Daoy (cell line): ENCODE measurements at regions not wholly inside any gene's neighbourhood (a gene's known extent, or its start where the extent isn't known, plus 50 kb on each side); places are given as distances from the start of the nearest gene placed in this dataset.
"Not testable (repeated sequence)": the region's sequence is repeated elsewhere in the genome, so short reads cannot be mapped to it uniquely, and the experiment has no call there.

Experiments
- DNase-seq: peaks from one replicate; pipeline ENCODE4 v3.0.0-alpha.2; 2015; ENCODE audit warnings: low read depth

DNA sequence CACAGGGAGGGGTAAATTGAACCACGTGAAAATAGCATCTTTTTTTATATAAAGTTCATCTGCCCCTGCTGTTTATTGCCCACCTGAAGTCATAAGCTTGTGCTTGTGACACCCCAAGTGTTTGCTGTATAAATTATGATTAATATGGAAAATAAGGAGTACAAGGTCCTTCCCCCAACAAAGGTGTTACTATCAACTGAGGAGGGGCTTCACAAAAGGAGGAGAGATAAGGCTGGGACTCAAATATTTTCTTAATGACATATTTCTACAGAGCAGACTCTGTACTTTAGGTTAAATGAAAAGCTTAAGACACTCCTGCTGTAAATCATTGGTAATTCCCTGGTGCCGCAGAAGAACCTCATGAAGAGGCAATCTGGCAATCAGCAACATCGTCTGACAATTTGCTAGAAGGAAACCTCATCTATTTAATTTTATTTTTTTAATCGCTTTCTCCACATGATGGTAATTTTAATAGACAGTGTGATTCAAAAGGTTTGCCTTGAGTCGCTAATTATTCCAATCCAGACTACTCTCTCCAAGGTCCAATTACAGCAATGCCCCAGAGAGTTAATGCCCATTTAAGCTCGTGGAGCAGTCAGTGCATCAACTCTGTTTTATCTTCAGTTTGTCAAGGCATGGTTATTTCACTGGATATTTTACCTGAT is 1432.4 kb downstream of the FAM181B start:
- no peak for DNase-seq

DNA sequence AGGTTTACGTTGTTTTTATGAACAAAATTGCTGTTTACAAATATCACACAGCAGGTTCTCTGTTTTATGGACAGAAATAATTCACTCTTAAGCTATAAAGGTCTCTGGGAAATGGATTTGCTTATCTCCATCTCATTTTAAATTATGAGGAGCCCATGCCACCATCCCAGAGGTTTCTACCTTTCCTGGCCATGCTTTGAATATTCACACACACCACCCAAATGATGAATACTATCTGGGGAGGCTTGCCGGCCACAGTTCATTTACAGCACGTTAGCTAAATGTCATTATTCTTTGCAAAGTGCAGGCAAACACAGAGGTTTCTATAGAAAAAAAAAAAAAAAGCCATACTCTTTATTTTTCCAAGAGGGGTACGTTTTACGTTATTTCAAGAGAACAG is 1446.7 kb downstream of the FAM181B start:
- no peak for DNase-seq

- DNase-seq: no peak
Measured at GRCh38 chr11:81286550-81286949, 1447.1 kb downstream of the FAM181B start.

DNA sequence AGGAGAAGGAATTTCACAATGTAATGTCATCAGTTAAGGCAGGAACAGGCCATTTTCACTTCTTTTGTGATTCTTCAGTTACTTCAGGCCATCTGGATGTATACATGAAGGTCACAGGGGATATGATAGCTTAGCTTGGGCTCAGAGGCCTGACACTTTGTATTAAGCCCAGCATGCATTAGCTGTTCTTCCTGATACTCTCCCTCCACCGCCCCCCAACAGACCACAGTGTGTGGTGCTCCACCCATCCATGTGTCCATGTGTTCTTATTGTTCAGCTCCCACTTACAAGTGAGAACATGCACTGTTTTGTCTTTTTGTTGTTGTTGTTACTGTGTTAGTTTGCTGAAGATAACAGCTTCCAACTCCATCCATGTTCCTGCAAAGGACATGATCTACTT is 1453.4 kb downstream of the FAM181B start:
- DNase-seq: not testable (repeated sequence)

DNA sequence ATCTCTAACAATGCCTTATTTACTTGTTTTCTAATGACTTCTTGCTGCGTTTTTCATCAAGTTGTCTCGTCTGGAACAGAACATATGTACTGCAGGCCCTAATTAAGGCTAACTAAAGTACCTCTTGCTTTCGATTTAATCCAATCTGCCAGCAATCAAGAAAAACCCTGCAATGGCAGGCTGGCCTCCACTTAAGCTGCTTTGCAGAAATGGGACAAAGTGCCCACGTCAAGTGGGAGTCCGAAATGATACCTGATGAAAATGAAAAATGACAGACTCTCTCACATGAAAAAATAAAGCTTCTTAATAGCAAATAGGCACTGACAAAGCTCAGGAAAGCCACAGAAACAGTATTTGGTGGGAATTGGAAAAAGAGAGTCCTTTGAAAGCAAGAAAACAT is 1454.7 kb downstream of the FAM181B start:
- DNase-seq: no peak

- no peak for DNase-seq
Measured at GRCh38 chr11:81270686-81271085, 1463.0 kb downstream of the FAM181B start.

DNA sequence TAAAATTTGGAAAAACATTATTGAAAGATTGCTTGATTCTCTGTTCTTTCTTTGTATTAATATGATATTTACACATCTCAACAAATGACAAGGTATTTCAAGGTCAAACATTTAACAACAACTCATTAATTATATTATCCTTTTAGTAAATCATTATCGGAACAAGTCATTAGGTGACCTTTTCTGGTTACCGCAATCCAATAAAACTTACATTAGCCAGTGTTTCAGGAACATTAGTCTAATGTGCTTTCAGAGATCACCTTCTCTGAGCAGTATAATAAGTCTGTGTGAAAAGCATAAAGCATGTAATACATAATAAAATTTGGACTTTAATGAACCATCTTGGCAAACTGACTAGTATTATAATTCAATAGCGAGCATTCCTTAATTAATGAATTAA is 1466.4 kb downstream of the FAM181B start:
- no peak for DNase-seq

- DNase-seq: no peak
Measured at GRCh38 chr11:81259471-81259870, 1474.2 kb downstream of the FAM181B start.

- DNase-seq: no peak
Measured at GRCh38 chr11:81255895-81256294, 1477.8 kb downstream of the FAM181B start.

DNA sequence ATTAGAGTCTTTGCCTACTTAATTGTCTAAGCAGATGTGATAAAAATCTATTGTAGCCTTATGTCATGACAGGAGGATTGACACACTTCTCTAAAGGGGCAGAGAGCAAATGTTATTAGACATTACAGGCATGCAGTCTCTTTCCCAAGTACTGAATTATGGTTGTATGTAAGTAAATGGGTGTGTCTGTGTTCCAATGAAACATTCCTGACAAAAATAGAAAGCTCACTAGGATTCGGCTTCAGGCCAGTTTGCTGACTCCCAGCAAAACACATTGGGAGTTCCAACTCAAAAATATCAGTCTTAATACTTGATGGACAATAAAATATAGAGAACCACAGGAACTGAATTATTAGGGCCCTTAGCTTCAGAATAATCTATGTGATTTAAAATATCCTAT is 1480.4 kb downstream of the FAM181B start:
- DNase-seq: no peak

DNA sequence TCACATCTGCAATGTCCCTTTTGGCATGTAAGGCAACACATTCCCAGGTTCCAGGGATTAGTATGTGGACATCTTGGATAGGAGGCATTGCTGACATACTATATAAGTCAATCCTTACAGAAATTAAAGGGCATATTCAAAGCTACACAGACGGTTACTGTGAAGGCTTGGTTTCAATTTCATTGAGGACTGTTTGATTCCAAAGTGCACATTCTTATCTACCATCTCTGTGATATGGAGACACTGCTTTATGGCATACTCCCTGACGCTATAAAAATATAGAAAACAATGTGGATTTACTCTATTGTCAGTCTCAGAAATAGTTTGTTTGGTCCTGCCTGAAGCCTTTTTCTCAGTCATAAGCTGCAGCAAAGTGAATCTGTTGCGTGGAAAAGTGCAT is 1486.7 kb downstream of the FAM181B start:
- DNase-seq: no peak

DNA sequence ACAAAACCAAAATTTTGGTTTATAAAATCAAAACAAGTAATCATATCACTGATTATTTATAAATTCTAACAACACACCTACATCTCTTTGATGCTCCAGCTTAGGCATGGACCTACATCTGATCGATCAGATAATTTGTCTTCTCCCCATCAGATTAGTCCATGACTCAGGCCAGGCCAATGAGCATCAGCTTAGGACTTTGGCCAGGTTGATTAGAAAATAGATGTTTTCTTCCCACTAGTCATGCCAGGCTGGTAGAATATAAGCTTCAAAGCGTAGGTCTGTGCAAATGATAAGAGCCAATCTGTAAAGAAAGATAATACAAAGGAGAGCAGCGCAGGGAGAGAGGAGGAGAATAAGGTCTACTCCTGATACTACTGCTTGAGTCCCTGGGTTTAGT is 1487.9 kb downstream of the FAM181B start:
- no peak for DNase-seq

DNA sequence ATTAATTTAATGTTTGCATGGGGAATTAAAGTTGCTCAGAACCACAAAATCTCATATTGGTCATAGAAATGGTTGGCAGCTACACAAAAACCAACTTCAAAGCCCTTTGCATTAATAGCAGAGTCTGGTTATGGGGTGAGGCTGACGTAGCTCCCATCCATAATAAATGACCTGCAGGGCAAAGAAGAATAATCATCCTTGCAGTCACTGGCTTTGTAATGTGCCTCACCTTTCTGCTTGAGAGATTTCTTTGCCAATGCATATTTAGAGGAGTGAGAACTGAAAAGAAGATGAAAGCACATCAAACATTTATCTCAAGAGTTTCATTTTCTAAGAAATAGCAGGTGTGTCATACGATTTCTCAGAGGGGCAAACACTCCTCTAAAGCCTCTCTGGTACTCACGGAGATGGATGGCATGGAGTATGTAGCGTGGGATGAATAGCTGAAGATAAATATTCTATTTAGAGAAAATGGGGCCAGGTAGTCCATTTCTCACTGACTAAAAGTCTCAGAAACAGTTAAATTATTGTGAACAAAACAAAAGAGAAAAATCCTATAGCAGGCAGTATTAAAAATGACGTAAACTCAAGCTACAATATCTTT is 1491.9 kb downstream of the FAM181B start:
- DNase-seq: no peak

DNA sequence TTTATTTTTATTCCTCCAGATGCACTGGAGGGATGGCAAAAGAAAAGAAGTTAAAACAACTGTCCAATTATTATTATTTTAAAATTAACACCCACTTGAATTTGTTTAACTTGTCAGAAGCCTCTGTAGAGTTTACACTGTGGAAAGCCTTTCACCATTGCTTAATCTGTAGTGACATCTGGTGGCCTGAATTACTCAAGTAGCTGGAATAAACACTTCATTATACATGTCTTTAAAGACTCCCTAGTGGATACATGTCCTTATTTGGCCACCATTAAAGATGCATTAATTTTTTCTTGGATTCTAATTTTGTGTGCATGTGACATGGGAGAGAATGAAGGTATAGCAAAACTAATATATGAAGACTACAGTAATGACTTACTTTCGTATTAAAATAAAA is 1496.5 kb downstream of the FAM181B start:
- DNase-seq: peak; percentile 13

GRCh38 chr11:81227409-81227808 is 1506.3 kb downstream of the FAM181B start:
- DNase-seq: not testable (repeated sequence)

DNA sequence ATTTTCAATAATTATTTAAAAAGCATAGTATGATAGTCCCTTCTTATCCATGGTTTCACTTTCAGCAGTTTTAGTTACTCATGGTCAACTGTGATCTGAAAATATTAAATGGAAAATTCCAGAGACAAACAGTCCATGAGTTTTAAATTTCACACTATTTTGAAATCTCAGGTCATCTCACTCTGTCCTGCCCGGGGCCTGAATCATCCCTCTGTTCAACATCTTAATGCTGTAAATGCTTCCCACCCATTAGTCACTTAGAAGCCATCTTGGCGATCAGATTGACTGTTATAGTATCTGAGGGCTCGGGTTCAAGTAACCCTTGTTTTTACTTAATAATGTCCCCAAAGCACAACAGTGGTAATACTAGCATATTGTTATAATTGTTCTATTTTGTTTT is 1509.3 kb downstream of the FAM181B start:
- DNase-seq: peak; percentile 4

DNA sequence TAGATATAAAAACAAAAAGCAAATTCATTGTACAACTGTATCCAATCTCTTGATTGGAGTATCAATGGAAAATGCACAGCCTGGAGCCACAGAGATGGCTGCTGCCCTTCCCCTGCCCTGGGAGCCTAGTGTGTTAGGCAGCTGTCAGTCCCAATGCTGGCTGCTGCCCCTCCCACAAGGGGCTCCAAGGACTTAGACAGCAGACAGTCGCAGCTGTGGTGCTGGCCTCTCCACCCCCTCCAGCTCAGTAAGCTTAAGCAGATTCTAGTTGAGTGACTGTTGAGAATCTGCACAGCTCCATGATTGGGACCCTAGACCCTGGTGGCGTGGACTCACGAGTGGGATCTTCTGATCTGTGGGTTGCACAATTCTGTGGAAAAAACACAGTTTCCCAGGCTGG is 1511.2 kb downstream of the FAM181B start:
- no peak for DNase-seq

GRCh38 chr11:81220146-81220895 is 1513.3 kb downstream of the FAM181B start:
- peak; percentile 30 for DNase-seq

DNA sequence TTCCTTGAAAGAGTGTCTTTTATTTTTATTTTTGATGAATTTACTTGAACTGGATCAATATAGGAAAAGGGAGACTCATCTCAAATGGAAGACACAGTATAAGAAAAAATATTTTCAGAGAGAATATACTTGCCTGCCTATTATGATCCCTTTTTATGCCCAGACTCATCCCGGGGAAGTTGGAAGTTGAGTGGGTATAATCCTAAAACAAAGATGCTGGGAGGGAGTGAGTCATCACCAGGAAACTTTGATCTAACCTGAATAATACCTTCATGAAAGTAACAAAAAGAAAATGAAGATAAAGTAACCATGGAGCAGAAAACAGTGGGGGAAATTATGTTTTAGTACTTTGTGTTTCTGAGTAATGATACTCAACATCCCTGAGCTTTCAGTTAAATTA is 1514.0 kb downstream of the FAM181B start:
- DNase-seq: peak; percentile 1

GRCh38 chr11:81218440-81218839 is 1515.2 kb downstream of the FAM181B start:
- no peak for DNase-seq

DNA sequence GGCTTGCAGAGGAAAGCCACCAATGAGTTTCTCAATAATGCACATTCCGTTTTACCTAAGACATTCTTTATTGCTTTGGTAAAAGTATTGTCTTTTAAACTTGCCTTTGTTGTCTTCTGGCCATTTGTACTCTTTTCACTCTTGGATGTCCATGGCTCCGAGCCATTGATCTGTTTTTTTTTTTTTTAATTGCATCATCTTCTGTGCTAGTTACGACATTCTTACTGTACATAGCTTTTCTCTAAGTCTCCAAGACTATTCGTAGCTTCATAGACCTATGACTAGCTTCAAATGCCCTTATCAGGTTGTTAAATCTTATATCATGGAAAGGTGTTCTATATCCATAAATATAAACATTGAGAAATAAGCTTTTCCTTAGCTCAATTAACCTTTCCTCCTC is 1522.6 kb downstream of the FAM181B start:
- DNase-seq: no peak

DNA sequence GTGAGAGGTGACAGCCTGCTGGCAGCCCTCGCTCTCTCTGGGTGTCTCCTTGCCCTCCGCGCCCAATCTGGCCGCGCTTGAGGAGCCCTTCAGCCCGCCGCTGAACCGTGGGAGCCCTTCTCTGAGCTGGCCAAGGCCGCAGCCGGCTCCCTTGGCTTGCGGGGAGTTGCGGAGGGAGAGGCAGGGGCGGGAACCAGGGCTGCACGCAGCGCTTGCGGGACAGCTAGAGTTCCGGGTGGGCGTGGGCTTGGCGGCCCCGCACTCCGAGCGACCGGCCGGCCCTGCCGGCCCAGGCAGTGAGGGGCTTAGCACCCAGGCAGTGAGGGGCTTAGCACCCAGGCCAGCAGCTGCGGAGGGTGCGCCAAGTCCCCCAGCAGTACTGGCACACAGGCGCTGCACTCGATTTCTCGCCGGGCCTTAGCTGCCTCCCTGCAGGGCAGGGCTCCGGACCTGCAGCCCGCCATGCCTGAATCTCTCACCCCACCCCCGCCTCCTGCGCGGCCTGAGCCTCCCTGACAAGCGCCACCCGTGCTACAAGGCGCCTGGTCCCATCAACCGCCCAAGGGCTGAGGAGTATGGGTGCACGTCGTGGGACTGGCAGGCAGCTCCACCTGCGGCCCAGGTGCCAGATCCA is 1526.1 kb downstream of the FAM181B start:
- no peak for DNase-seq

DNA sequence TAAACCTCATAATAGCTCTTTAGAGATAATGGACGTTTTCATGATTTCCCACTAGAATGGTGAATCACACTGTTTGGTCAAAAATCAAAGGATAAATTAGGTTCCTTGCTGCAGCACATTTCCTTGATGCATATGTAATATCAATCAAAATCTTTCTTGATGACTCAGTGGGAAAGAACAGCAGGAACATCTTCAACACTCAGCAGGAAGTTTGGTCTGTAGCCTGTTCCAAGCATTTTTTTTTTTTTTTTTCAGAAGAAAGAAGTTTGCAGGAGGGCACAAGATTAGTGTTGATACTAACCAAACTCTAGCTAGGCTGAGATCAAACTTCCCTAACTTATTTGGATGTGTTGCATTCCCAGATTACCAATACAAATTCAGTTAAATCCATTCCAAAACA is 1529.8 kb downstream of the FAM181B start:
- DNase-seq: no peak
